ENCODE measurements at regions not wholly inside any gene's neighbourhood (a gene's known extent, or its start where the extent isn't known, plus 50 kb on each side); places are given as distances from the start of the nearest gene placed in this dataset.

DNA sequence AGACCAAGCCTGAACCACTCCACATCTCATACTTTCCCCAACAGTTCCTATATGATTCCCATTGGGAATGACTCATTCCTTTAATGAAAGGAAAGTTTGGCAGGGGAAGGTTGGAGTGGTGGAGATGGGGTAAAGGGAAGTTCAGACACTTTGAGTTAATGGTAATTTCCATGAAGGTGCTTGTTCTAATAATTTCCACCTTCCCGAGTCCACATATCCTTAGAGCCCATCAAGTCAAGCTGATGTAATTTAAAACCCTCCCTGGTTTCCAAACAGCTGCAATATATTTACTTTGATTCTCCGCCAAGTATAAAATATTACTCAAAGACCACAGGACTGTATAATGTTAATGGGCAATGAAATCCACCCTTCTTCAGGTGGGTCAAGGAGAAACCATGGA lies 95.0 kb upstream of the GALNT15 start:
- DNase-seq = no peak

DNA sequence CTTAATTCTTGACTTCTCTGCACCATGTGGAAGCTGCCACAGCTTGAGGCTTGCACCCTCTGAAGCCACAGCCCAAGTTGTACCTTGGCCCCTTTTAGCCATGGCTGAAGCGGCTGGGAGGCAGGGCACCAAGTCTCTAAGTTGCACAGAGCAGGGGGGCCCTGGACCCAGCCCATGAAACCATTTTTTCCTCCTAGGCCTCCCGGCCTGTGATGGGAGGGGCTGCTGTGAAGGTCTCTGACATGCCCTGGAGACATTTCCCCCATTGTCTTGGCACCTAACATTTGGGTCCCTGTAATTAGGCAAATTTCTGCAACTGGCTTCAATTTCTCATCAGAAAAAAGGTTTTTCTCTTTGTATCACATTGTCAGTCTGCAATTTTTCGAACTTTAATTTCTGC lies 92.8 kb upstream of the GALNT15 start:
- DNase-seq = no peak

DNA sequence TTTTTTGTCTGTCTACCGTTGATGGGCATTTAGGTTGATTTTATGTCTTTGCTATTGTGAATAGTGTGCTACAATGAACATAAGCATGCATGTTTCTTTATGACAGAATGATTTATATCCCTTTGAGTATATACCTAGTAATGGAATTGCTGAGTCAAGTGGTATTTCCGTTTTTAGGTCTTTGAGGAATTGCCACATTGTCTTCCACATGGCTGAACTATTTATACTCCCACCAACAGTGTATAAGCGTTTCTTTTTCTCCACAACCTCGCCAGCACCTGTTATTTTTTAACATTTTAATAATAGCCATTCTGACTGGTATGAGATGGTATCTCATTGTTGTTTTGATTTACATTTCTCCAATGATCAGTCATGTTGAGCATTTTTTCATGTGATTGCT lies 89.6 kb upstream of the GALNT15 start:
- no peak for DNase-seq

DNA sequence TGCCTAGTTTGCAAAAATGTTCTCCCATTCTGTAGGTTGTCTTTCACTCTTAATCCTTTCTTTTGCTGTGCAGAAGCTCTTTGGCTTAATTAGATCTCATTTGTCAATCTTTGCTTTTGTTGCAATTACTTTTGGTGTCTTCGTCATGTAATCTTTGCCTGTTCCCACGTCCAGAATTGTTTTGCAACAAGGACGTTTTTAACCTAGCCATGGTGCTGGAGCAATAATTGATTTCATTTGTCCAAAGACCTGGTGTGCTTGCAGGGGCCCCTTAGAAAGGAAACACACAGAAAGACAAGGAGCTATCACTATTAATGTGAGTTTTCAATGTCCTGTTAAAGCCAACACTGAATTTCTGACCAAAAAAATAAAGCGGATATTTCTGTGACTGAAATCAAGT lies 89.1 kb upstream of the GALNT15 start:
- no peak for DNase-seq

DNA sequence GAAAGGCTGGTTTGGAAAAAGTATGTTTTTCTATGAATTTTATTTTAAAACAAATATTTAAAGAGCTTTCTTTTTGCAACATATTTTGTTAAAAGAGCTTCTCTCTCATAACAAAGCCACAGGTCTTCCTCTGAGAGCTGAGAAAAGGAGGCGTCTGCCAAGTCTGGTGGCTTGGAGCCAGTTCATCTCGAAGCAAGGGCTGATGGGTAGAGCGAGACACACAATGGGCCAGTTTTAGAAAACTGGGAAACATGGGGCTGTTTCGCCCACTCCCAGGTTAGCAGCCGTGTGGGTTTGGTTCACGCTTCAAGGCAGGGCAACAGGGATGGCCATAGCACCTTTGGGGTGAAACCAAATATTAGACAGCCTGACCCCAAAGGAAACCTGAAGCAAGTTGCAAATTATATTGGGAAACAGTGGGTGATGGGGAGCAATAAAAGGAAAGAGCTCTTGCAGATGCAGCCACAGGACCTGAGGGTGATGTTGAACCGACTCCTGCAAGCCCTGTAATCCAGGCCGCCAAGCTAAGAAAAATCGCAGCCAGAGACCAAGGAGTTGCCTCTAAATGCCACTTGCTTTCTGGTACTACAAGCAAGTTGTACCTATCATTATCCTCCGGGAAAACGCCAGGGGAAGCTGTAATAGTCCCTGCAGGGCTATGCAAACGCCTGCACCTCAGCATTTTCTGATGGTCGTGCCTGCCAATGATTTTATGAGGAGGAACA lies 88.4 kb upstream of the GALNT15 start:
- no peak for DNase-seq

DNA sequence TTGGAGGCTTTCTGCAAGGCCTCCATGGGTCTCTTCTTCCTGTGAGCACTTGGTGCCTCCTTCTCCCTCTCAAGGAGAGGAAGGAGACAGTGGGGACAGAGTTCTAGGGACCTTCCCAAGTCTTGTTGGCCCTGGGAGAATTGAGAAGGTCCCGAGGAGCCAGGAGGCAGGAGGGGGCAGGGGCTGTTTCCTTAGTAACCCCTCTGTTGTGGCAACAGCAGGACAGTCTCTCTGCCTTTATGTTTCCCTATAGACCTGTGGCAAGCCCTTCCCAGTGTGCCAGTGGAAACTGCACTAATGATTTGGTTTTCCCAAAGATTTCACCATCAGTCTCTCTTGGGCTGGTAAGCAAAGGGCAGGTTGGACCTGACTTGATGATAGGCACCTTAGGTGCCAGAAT lies 87.8 kb upstream of the GALNT15 start:
- DNase-seq = no peak

DNA sequence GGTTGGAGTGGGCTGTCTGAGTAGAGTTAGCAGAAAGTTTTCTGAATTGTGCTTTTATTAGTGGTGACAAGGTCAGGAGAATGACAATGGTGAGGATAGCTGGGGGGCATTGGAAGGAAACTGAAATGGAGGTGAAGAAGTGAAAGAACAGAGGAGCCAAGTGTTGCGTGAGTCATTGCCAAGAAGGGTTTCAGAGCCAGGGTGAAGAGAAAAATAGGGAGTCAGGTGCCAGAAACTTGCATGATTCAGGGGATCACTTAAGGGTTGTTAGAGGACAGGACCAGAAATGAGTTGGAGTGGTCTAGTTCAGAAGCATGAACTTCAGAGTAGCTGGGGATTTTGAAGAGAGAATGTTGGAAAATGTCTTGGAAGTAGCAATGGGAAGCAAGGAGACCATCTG lies 86.0 kb upstream of the GALNT15 start:
- DNase-seq = no peak

DNA sequence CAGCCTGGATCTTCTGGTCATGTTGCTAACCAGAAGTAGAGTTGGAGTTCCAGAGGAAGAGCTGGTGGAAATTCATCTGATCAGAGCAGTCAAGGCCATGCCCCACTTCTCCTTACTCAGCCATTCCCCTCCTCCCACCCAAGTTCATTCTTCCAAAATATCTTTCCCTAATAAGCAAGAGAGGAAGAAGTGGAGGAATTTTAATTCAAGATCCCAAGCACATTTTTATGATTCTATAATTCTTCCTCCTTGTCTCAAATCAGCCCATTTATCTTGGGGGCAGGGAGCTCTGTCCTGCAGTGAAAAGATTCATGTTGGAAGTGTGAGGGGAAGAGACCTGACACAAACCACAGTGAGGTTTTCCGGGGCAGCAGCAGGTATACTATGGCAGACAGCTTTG lies 85.0 kb upstream of the GALNT15 start:
- DNase-seq = no peak

DNA sequence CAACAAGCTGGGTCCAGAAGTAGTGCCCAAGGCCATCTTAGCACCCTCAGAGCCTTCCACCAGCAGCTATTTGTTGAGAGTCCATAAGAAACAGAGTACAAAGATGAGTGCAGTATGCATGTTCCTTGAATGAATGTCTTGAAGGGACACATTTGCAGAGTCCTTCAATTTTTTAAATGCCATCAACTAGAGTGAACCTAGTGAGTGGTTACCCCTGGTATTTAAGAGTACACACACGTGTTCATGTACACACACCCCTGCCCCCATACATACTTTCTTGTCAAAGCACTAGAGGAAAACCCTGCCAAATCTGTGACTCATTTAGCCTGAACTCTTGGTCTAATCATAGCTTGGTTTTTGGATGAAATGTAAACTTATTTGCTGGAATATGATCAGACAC lies 84.5 kb upstream of the GALNT15 start:
- DNase-seq = no peak

DNA sequence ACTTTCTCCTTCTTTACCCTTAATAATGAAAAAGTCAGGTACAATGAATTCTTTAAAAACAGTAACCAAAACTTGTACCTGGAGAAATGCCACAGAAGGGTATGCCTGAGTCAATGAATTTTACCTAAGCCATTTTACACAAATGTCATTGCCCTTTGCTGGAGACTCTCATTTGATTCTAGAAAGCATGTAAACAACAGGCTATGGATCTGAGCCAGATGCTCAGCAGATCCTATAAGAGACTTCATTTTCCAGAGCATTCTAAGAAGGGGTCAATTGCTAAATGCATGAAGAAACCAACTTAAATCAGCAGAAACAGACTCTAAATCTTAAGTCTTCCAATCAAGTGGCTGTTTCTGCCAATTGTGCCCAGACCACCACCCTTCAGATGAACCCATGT lies 83.8 kb upstream of the GALNT15 start:
- no peak for DNase-seq

DNA sequence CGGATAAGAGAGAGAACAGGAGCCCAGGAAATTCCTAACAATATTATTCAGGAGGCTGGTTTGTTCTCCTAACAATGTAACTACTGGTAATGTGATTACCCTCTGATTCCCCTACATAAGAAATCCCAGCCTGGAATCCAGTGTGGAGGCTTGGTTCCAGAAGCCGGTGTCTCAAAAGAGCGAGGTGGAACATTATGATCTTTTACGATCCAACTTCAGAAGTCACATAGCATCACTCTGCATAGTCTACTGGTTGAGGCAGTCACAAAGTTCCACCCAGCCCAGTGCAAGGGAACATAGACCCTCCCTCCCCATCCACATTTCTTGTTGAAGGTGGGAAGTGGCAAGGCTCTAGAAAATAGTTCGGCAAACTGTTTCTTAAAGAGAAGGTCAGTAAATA lies 81.6 kb upstream of the GALNT15 start:
- DNase-seq = no peak

DNA sequence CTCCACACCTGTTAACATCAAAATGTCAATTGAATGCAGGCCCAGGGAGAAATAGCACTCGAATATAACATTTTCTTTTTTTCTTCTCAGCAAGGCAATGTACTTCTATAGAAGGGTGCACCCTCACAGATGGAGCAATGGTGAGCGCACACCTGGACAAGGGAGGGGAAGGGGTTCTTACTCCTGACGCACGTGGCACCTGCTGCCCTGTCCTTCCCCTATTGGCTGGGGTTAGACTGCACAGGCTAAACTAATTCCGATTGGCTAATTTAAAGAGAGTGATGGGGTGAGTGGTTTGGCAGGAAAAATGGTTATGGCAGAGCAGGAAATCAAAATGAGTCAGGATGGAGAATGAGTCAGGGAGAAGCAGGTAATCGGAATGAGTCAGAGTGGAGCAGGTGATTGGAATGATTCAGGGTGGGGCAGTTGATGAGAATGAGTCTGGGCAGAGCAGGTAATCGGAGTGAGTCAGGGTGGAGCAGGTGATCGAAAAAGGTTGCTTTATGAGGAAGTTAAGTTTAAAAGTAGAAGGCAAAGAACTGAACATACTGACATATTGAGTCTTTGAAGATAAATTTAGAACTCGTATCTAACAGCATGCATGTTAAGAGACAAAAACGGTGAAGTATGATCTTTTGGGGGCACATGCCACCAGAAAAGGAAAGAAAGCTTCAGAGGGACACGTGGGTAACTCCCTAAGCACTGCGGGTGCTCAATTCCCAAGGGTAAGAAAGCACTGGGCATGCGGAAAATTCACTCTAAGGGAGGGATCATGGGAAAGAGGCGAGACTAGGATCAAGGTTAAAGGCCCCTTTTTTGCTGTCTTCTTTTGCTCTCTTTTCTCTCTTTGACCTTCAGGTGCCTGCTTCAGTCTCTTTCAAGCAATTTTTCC lies 72.9 kb upstream of the GALNT15 start:
- DNase-seq = peak; percentile 25

DNA sequence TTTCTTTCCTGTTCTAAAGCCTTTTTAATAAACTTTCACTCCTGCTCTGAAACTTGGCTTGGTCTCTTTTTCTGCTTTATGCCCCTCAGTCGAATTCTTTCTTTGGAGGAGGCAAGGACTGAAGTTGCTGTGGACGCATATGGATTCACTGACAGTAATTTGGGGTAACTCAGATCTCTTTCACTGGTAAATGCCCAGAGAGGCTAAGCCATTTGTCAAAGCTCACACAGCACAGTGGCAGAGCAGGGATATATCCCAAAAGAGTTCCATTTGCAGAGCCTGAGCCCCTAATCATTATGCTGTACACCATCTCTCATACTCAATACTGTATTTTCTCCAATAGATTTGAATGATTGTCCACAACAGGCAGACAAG lies 72.3 kb upstream of the GALNT15 start:
- no peak for DNase-seq

DNA sequence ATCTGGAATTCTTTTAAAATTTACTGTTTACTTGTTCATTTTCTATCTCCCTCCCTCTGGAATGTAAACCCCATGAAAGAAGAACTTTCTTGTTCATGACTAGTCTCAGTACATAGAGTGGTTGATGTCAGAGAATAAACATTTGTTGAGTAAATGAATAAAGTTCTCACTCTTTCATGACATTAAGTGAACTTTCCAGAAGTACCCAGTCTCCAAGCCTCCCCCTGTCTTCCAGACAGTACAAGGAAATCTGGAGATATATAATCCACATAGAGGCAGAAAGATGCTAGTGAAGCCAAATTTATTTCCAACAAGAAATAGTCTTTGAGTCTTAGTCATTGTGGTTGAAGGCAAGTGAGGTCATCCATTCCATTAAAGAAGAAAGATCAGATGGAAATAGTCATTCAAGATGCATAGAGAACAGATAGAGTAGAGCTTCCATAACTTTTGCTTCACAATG lies 71.5 kb upstream of the GALNT15 start:
- no peak for DNase-seq

DNA sequence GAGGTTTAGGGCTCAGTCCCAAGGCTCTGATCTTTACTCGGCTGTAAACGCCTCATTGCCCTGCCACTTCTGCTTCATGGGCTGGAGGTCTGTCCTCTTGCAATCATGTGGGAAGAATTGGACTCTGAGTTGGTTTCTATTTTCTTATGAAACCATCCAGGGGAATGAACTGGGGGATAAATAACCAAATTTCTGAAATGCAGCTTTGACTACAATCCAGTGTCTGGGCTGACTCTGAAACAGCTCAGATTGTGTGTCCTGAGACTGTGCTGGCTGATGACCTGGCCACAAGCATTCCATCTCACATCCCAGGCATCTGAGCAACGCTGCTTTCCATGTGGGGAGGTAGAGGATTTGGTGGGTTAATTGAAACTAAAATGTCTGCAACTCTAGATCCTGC lies 71.0 kb upstream of the GALNT15 start:
- no peak for DNase-seq

DNA sequence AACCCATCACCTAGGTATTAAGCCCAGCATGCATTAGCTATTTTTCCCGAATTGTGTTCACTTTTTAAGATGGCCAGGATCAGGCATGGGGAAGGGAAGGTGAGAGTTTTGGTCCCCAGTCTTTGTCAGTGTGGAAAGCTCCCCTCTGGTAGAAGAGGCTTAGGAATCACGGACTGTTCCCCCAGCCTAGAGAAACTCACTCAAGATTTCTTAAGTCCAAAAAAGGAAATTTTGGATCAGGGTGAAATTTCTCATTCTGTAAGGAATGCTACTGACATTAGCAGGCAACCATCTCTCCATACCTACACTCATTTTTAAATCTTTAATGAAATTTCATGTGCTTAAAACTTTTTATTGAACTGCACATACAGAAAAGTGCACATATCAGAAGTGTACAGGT lies 70.3 kb upstream of the GALNT15 start:
- DNase-seq = no peak

DNA sequence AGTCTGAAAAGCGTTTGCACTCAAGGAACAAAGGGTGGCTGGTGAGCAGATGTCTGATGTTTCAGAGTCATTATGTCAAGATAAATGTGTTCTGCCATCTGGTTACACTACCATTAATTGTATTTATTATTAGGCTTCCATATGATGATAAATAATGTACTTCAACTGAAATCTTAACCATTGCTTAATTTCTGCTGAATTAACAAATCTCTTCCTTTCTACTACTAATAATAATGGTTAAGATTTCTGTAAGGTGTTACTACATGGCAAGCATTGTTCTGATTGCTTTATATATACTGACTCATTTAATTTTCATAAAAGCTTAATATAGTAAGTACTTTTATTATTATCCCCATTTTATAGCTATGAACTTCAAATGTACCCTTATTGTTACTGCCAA lies 68.4 kb upstream of the GALNT15 start:
- no peak for DNase-seq

DNA sequence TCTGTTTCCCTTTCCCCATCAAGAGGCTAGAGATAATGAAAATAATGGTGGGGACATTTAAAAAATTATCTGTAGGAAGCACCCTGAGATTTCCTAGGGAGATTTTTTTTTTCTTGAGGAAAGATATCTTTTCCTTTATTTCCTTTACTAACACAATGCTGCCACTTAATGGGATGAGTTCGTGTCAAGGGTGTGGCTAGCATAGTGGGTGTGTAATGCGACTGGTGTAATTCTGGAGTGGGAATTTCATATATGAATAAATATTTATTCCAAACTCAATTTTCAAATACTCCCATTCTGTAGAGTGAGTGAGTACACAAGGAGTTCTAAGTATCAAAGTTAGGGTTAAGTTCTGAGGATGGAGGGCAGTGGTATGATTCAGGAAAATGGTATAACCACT lies 66.1 kb upstream of the GALNT15 start:
- DNase-seq = no peak

DNA sequence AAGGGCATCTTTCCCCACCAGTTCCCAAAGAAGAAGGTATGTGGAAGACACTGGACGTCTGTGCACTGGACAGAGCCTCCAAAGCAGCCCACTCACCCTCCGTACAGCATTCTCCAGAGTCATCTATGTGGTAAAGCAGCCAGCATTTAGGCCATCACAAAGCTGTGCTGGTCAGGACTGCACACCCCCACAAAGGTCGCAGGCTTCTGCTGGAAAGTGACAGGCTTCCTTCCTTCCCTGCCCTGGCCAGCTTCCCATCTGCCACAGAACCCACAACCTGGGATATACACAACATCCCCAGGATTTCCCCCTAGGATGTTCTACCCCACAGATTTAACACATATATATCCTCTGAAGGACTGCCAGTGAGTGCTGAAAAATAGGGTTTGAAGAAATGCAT lies 64.6 kb upstream of the GALNT15 start:
- no peak for DNase-seq

DNA sequence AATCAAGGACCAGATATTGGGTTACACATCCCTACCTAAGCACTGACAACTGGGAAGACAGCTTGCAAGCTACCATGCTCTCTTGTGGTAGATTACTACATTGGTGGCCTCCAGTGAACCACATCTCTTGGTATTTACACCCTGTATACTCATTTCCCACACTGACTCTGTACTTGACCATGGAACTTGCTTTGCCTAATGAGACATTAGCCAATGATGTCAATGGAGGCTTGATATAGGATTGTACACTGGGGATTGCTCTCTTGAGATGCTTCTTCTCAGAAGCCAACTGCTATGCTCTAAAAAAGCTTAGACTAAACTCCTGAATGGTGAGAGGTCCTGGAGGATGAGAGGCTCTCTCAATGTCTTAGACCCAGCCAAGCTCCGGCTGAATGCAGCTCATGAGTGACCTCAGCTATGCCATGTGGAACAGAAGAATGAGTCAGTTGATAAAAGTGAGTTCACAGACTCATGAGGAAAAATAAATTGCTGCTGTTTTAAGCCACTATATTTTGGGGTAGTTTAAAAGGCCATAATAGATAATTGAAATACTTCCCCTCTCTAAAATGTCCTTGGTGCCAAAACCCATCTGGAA lies 61.5 kb upstream of the GALNT15 start:
- DNase-seq = no peak

DNA sequence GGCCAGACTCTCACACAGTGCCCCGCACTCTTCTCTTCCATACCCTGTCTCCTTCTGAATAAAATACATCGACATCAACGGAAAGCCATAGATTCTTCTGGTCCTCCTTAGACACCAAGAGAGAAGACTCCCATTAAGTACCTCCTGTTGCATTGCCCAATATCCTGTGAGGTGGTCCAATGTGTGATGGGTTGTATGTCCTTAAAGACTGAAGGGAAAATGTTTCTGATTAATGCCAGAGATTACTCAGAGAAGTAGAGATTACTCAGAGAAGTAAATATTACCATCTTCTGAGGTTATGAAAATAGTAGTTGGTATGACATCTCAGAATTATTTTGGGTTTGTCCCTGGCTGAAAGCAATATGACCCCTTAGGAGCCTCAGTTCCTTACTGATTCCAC lies 60.8 kb upstream of the GALNT15 start:
- DNase-seq = no peak

DNA sequence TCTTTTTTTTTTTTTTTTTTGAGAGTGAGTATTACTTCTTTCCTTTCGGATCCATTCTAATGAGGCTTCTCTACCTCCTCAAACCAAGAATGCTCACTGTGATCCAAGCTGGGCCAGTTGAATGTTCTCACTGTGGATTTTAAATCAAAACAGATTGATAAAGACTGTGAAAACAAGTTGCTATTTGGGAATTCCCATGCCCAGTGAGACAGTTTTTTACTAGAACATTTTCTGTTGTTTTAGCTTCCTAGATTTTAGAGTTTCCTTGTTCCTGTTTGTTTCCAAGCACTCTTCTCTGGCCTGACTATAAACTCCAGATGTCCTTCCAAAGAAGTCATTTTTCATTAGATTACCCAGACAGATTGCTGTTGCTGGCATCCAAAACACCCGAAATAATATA lies 60.1 kb upstream of the GALNT15 start:
- no peak for DNase-seq

DNA sequence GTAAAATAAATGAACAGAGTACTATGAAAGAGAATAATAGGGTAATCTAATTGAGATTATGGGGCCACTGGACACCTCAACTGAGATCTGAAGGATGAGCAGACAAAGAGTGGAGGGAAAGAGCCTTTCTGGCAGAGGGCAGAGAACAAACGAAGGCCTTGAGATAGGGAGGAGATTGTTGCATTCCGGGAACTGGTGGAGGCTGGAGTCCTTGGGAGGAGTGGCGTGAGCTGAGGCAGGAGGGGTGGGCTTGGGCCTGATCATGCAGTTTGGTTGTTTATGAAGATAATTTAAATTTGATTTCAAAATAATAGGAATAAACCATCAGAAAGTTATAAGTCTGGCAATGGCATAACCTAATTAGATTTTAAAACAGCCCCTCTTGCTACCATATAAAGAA lies 59.5 kb upstream of the GALNT15 start:
- DNase-seq = no peak

DNA sequence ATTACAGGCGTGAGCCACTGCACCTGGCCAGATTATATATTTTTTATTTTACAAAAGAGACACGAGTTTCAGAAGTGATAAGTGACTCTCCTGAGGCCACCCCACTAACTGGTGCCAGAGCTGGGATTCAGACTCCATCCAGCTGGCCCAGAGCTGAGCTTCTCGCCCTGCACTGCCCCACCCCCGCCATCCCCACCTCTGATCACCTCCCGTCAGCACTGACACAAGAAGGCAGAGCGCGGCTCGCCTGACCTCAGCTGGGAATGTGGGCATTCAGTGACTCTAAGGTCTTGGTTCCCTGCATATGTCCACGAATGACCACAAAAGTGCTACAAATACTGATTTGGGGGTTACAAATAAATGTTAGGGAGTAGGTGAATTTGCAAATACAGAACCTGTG lies 56.1 kb upstream of the GALNT15 start:
- DNase-seq = no peak
